ENCODE measurements at regions not wholly inside any gene's neighbourhood (a gene's known extent, or its start where the extent isn't known, plus 50 kb on each side); places are given as distances from the start of the nearest gene placed in this dataset.
"Not testable (repeated sequence)": the region's sequence is repeated elsewhere in the genome, so short reads cannot be mapped to it uniquely, and the experiment has no call there.

GRCh38 chr2:133843551-133843950 lies 275.3 kb upstream of the NCKAP5 start:
- DNase-seq, result no peak

DNA sequence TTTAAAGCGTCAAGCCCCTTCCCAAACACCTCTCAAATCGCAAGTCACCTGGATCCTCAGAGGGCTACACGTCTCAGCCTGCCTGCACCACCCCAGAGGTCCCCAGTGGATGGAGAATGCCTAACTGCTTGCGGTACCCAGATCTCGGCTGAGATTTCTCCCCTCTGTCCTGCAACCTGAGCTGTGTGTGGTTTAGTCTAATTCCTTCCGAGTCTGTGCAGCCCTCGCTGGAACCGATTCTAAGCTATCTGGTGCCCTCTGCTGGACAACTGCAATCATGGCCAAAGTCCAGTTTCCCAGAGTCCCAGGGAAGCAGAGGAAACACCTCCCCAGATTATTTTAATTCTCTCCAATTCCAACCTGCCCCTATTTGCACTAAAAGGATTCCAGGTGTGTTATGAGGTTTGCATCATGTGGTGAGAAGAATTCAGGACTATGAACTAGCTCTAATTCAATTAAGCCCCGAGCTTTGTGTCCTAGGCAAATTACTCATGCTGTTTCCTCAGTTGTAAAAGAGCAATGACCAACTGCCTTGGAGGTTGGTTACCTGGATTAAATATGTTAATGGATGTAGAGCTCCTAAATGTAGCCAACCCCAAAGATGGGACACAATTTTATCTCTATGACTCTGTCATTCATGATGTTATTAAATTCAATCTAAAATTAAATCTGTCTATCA lies 276.1 kb upstream of the NCKAP5 start:
- peak; percentile 62 for DNase-seq

DNA sequence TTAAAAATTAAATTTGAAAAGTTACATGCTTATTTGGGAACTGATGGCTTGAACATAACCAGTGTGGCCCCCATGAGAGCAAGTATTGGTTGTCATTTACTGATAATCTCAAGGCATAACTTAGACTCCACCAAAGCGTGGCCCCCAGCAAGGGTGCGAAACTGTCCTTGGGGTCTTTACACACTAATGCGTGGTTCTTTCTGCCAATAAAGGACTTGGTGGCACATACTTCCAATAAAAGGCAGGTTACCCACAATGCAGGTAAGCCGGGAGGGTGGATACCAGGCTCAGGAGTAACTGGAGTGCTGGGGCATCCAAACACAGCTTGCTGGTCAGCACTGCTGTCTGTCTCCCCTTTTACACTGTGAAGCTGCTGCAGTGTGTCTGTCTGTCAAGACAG lies 278.2 kb upstream of the NCKAP5 start:
- DNase-seq, result no peak

GRCh38 chr2:133847591-133847990 lies 279.3 kb upstream of the NCKAP5 start:
- no peak for DNase-seq

DNA sequence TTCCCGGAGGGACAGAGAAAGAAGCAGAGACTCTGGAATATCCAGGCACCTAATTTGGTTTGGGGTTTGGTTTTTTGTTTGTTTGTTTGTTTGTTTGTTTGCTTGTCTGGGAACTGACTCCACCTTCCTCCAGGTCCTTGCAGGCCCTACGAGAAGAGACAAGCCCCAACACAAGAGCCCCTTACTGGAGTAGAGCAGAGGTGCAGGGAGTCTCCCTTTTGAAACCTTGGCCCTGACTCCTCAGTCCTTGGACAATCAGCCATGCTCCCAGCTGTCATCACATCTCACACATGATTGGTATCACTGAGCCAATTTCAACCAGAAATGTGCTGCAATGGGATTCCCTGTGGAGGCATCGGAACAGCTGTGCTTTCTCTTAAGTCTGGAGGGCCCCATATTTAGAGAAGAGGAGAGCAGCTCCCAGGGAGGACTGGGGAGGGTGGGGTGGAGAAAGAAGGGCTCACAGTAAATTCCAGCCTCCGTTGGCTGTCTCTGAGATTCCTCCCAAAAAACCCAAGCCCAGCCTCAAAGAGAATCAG lies 279.9 kb upstream of the NCKAP5 start:
- DNase-seq, result no peak

DNA sequence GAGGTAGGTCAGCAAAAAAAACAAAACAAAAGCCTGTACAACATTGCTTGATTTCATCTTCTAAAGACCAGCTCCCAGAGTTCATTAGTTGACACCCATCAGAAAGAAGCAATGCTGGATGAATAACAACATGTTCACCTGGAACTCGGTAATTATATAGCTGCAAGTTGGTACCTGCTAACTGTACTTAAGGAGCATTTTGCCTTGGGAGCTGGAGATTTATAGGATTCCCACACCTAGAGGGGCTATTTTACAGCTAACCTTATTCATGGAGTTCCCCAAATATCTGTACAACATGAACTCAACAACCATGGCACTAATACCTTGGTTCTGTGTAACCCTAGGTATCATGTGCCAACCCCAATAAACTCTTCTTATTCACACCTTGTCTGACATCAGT lies 281.1 kb upstream of the NCKAP5 start:
- no peak for DNase-seq

- no peak for DNase-seq
These were observed 286.4 kb upstream of the NCKAP5 start for GRCh38 chr2:133854603-133855200.

- no peak for DNase-seq
These were observed 287.3 kb upstream of the NCKAP5 start for GRCh38 chr2:133855526-133855925.

- DNase-seq, result no peak
These were observed 288.4 kb upstream of the NCKAP5 start for GRCh38 chr2:133856678-133857077.

GRCh38 chr2:133859578-133859977 lies 291.3 kb upstream of the NCKAP5 start:
- no peak for DNase-seq

GRCh38 chr2:133862400-133862977 lies 294.2 kb upstream of the NCKAP5 start:
- no peak for DNase-seq

GRCh38 chr2:133863106-133863800 lies 295.0 kb upstream of the NCKAP5 start:
- DNase-seq, result no peak

GRCh38 chr2:133865141-133865540 lies 296.9 kb upstream of the NCKAP5 start:
- no peak for DNase-seq

DNA sequence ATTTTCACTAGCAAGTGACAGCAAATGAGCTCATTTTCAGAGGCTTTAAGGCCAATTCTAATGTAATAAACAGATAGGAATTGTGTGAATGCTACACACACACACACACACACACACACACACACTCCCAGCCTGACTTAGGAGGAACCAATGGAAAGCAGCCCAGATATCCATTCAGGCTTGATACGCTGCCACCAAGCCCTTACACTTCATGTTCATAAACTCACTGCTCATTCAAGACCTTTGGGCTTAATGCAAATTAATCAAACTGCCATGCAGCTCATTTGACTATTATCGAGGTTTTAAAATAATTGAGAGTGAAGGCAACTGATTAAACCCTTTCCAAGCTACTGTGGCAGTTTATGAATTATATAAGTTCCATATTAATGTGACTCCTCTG lies 298.9 kb upstream of the NCKAP5 start:
- DNase-seq, result no peak

- DNase-seq, result no peak
These were observed 303.4 kb upstream of the NCKAP5 start for GRCh38 chr2:133871545-133872209.

GRCh38 chr2:133878326-133878725 lies 310.1 kb upstream of the NCKAP5 start:
- no peak for DNase-seq

DNA sequence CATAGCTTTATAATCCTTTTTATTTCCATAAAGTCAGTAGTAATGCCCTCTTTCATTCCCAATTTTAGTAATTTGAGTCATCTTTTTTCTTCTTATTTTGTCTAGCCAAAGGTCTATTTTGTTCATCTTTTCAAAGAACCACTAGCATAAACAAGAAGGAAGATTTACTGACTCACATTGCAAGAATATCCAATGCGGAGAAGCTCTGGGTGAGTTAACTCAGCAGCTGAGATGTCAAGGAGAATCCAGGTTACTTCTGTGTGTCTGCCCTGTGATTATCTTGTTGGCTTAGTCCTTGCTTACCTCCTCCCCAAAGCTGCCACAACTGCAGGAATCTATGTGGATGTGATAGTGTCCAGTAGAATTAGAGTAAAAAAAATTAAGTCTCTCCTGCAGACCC lies 311.4 kb upstream of the NCKAP5 start:
- no peak for DNase-seq

GRCh38 chr2:133882159-133882558 lies 313.9 kb upstream of the NCKAP5 start:
- DNase-seq, result not testable (repeated sequence)

GRCh38 chr2:133884739-133885381 lies 316.6 kb upstream of the NCKAP5 start:
- no peak for DNase-seq

GRCh38 chr2:133885847-133886246 lies 317.6 kb upstream of the NCKAP5 start:
- no peak for DNase-seq

DNA sequence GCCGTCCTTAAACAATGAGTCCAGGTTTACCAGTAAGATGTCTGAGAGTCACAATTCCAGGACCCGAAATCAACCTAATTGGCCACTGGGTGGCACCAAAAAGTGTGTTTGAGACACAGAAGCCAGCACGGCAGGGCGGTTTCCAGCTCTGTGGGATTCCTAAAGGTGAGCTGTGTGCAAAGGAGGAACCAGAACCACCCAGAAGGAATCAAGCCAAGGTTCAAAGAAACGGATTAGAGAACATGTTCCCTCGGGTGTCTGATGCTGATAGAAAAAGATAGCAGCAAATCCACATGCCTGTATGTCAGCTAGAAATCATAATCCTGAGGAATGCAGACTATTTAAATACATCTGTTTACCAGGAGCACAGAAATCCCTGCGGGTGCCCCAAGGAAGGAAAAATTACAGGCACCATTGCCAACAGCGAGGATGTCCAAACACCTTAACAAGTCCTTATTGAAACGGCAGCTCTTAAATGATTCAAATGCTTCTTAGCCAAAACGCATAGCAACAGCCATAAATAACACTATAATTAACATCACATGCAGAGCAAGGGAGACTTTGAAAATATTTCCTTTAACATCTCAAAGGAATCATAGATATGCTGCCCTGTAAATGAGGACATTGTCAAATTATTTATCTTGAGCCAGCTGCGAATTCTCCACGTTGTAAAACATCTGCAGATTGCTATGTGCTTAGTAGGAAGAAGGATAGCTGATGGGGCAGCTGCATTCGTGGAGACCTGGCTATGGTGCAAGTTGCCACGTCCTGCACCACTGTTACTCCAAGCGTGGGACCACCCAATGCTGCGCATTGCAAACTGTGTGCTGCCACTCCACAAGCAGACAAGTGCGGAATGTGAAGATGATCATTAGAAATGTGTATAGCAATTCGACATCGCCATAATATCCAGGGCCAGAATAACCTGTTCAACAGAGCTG lies 318.7 kb upstream of the NCKAP5 start:
- peak; percentile 67 for DNase-seq

DNA sequence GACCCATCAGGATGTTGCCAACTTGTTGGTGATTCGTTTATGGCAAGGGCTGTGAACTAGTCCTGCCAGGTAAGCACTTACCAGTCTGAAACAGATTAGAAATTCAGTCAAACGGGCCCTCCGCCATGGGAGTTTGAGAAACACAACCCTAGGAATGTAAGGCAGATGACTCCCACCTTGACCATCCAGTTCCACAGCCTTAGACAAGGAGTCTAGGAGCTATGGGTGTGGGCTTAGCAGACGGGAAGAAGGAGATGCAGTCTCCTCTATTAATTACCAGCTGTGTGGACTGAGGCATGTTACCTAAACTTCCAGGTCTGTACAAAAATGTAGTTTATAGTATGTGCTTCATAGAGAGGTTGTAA lies 319.4 kb upstream of the NCKAP5 start:
- no peak for DNase-seq
